Urothelium cell line (cell line): ENCODE measurements at regions not wholly inside any gene's neighbourhood (a gene's known extent, or its start where the extent isn't known, plus 50 kb on each side); places are given as distances from the start of the nearest gene placed in this dataset.

ENCODE experiments used
- DNase-seq: peaks from one replicate; pipeline ENCODE4 v3.0.0; 2011; ENCODE audit warnings: low spot score, mixed read lengths
- FAIRE-seq: peaks from 2 replicates; lab custom pipeline; 2011; peaks lifted over from hg19 to GRCh38; lab: Jason Lieb, UNC

DNA sequence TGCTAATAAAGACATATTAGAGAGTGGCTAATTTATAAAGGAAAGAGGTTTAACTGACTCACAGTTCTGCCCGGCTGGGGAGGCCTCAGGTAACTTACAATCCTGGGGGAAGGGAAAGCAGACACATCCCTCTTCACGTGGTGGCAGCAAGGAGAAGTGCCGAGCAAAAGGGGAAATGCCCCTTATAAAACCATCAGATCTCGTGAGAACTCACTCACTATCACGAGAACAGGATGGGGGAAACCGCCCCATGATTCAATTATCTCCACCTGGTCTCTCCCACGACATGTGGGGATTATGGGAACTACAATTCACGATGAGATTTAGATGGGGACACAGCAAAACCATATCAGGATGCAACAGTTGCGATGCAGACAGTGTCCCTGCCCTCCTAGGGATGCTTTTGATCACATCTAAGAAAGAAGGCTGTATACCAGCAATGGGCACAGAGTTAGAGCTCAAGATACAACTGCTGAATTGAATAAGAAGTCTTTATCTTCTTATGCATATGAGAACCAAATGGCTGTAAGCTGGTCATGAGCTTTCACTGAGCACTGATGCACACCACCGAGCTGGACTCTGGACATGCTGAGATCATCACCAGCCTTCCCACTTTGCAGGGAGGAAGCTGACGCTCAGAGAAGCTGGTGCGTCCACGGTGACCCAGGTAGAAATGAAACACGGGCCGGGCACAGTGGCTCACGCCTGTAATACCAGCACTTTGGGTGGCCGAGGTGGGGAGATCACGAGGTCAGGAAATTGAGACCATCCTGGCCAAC is 255.2 kb downstream of the MN1 start:
- DNase-seq (no peak), FAIRE-seq (peak; percentile 95)

DNA sequence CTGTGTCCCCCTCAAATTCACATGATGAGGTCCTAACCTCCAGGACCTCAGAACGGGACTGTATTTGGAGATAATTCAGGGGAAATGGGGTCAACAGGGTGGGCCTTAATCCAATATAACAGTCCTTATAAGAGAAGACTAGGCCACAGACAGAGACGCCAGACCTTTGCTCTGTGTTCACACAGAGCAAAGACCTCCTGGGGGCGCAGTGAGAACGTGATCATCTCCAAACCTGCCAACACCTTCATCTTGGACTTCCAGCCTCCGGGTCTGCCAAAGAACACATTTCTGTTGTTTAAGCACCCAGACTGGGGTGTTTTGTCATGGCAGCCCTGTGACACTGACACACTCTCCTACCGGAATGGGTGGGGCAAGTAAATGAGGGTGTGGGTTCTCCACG is 250.2 kb downstream of the MN1 start:
- no peak for FAIRE-seq

DNA sequence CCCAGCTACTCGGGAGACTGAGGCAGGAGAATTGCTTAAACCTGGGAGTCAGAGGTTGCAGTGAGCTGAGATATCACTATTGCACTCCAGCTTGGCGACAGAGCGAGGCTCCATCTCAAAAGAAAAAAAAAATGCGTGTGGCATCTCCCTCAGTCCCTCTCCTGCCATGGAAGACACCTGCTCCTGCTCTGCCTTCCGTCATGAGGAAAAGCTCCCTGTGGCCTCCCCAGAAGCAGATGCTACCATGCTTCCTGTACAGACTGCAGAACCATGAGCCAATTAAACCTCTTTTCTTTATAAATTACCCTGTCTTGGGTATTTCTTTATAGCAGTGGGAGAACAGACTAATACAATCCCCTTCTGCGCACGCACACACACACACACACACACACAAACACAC is 249.4 kb downstream of the MN1 start:
- FAIRE-seq (peak; percentile 9), DNase-seq (no peak)

More for the DNA sequence above, 250.2 kb downstream of the MN1 start:
- DNase-seq, result no peak

DNA sequence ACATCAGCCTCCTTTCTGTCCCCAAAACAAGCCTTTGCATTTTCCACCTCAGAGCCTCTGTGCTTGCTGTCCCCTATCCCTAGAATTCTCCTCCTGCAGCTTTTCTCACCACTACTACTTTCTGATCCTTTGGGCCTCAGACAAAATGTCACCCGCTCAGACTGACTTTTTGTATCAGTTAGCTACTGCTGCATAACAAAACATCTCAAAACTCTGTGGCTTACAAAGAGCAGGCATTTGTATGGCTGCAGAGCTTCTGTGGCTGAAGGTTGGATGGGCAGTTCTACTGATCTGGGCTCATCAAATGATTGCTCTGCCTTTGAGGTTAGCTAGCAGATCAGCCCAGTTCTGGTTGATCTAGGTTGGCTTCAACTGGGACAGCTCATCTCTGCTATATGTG is 248.7 kb downstream of the MN1 start:
- FAIRE-seq (no peak), DNase-seq (no peak)

DNA sequence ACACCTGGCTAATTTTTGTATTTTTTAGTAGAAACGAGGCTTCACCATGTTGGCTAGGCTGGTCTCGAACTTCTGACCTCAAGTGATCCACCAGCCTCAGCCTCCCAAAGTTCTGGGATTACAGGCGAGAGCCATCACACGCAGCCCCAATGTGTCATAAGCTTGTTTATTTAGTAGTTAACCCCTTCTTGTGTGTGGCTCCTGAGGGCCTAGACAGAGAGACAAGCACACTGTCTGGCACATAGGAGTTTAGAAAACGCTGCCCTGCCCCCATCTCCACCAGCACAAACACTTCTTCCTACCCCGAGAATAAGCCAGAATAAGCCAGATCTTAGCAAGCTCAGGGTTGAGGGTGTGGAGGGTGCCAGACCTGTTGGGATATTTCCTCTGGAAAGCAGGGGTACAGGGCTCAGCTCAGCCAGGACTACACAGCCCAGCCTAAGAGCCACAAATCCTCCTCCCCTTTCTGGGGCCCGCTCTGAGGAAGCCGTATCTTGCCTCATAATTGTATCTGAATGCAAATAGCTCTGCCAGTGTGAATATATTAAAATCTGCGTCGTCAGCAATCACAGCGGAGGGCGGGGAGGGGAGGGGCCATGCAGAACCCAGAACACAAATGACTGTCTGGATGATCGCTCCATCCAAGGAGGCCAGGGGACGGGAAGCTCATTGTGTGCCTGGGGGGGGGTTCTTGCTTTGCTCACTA is 247.3 kb downstream of the MN1 start:
- FAIRE-seq, result peak; percentile 63
- peak; percentile 57 for DNase-seq

DNA sequence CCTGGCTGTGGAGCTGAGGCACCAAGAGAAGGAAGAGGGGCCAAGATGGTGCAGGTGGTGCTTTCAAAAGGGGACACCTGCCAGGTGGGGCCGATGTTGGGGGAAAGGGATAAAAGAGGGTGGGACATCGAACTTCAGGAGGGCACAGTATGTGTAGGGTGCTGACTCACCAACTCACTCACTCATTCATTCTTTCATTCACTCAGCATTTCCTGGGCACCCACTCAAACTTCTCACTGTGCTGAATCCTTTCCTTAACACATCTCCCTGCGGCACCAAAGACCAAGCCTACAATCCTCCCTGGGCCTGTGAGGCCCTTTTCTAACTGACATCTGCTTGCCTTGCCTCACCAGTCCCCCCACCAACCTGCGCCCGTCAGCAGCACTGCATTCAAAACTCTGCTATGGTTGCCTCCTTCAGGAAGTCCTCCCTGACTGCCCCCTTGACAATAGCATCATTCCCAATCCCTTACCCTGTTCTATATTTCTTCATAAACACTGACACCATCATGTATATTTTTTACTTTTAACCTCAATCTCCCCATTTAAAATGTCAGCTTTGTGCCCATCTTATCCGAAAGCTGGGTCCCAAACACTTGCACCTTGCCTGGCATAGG is 246.6 kb downstream of the MN1 start:
- no peak for FAIRE-seq

DNA sequence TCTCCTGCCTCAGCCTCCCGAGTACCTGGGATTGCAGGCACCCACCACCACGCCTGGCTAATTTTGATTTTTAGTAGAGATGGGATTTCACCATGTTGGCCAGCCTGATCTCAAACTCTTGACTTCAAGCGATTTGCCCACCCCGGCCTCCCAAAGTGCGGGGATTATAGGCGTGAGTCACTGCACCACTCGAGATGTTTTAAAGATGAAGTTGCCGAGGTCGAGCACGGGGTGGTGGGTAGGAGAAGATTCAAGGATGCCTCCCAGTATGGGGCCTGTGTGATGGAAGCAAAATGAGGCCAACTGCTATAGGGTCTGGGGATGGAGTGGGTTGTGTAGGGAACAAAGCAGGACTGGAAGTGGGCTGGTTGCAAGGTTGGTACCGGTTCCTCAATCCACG is 245.2 kb downstream of the MN1 start:
- DNase-seq, result no peak
- FAIRE-seq, result peak; percentile 93

More for the DNA sequence above, 246.6 kb downstream of the MN1 start:
- DNase-seq, result no peak

DNA sequence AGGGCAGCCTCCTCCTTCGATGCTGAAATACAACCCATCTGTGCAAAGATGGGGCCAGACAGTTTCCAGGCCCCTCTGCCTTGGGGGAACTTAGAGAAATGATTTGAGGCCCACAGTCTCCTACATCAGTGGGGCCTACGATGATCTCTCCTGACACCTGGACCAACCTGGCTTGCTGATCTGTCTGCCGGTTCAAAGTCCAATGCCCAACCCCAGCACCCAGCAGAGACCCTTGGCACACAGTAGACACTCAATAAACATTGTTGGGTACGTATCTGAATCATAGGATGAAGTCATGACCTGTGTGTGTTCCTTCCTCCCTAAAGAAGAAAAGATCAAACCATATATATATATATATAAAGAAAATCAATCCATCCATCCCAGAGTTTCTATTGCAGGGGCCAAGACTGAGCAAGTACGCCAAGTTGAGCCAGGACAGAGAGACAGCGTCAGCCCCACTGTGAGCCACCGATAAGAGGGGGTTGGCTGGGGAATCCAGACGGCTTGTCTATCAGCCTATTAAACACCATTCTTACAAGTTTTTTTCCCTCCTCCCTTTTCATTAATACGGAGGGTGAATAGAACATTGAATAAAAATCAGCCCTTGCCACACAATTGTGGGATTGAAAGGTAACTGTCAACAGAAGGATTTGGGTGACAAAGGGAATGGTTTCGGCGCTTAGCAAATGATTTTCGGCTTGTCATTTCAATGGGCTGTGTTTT is 244.1 kb downstream of the MN1 start:
- FAIRE-seq, result no peak
- DNase-seq, result no peak

DNA sequence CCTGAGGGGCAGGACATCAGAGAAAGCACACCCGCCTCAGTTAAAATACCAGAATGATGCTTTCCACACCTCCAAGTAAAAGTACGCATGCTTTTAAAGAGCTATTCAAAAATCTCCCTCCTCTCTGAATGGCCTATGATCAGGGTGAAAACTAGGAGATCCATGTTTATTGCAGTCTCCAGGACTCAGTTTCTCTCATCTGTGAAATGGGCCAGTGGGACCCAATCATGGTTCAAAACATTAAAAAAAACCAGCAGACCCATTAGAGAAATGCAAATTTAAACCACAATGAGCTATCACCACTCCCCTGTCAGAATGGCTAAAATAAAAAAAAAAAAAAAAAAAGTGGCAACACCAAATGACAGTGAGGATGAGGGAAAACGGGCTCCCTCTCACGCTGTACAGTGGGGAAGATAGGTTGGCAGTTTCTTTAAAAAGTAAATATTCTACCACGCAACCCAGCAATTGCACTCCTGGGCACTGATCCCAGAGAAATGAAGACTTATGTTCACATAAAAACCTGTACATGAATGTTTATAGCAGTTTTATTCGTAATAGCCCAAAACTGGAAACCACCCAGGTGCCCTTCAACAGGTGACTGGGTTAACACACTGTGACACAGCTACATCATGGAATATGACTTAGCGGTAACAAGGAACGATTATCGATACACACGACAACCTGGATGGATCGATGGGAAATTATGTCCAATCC is 242.7 kb downstream of the MN1 start:
- no peak for DNase-seq
- peak; percentile 94 for FAIRE-seq

DNA sequence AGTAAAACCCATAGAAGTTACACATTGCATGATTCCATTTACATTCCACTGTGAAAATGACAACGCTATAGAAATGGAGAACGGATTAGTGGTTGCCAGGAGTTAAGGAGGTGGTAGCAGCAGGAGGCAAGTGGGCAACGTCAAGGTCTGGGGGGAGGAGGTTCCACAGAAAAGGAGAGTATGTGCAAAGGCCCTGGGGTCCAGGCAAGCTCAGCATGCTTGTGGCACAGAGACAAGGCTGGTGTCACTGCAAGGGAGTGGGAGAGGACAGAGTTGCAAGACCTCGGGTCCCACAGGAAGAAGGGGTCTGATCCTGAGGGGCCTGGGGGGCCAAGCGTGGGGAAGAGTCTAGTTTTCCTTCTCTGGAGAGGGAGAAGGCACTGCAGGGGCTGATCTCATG is 240.8 kb downstream of the MN1 start:
- FAIRE-seq, result no peak
- DNase-seq, result no peak

DNA sequence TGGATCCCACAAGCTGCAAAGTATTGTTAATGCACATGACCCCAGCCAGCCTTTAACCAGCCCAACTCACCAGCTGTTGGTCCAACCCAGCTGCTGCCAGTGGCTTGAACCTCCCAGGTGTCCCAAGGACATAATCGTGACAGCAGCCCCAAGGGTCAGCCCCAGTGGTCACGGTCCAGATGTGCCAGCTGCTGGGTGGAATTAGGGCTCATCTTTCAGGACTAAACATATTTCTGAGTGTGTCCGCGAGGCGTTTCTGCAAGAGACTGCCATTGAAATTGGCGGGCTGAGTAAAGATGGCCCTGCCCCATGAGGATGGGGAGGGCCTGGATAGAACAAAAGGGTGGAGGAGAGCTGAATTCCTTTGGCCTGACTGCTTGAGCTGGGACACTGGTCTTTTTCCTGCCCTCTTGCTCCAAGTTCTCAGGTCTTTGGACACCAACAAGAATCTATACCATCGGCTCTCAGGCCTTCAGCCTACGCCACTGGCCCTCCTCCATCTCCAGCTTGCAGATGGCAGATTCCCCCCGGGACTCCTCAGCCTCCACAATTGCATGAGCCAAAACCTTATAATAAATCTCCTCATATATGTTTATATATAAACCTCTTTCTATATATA is 240.2 kb downstream of the MN1 start:
- DNase-seq (no peak), FAIRE-seq (peak; percentile 50)

DNA sequence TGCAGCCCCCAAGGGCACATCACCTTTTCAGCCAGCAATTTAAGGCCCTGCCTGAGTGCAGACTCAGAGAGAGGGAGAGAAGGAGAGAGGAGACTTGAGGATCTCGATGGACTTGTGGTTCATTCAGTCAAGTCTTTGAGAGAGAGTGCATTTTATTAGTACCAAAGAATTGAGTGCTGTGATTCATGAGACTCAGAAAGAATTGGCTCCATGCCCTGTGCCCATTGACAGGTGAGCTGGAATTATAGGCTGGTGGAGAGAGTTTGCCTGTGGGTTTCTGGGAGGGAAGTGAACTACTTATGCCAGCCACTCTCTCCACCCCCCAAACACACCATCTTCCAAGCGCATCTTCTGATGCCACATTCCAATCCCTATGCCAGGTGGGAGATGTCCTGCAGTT is 236.8 kb downstream of the MN1 start:
- no peak for DNase-seq
- FAIRE-seq, result peak; percentile 53

DNA sequence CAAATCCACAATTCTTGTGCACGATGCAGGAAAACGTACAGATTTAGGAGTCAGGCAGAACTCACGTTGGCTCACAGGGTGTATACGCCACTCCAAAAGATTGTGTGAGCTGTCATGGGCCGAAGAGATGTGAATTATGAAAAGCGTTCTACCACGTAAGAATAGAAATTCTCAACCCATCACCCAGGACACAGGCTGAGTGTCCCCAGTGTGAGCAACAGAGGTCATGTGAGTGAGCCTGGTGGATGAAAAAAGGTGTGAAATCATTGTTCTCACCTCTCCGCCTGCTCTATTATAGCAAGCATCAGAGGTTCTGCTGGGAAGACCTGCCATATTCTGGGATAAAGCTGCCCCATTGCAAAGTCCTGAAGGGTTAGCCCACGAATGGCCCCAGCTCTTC is 235.0 kb downstream of the MN1 start:
- FAIRE-seq, result peak; percentile 91

DNA sequence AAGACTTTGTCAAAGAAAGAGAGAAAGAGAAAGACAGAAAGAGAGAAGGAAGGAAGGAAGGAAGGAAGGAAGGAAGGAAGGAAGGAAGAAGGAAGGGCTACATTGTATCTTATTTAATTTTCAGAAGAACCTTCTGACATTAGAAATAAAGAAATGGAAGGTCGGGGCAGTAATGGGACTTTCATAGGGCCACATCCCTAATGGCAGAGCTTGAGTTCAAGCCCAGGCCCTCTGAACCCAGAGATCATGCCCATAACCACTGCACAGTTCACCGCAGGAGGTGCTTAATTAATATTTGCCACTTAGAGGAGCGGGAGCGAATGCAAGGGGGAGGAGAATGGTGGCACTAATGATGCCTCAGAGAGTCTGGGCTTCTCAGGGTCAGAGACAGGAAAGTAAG is 233.3 kb downstream of the MN1 start:
- DNase-seq, result no peak
- FAIRE-seq, result peak; percentile 83

More for the DNA sequence above, 235.0 kb downstream of the MN1 start:
- DNase-seq, result no peak

DNA sequence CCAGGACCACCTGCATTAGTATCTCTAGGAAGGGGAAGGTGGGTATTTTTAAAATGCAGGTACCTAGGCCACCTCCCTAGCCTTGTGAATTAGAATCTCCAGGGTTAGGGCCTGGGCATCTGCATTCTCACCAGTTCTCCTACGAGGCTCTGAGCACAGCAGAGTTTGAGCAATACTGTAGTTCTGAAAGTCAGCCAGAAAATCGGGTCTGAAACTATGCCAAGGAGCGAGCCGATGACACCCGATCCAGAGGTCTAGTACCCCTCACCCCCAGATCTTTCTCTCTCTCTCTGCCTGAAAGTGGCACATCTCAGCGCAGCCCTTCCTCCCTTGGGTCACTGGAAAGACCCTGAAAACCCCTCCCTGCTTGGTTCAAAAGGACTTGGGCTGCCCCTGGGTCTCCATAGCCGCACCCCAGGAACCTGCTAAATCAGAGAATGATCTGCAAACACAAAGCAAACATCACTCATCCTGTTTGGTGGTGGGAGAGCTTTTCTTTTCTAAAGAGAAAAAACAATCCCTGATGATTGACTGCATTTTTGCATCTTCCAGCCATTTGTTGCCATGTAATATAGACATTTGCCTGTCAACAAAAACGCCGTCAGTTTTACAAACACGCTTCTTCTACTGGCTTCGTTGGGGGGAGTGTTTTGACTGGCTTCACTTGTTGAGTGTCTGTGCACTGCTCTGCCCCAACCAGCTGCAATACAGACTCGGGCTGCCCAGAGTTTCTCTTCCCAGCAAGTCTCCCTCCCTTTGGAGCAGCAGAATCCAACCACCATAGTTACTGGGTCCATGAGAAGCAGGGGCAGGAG is 229.9 kb downstream of the MN1 start:
- DNase-seq (no peak), FAIRE-seq (peak; percentile 77)

DNA sequence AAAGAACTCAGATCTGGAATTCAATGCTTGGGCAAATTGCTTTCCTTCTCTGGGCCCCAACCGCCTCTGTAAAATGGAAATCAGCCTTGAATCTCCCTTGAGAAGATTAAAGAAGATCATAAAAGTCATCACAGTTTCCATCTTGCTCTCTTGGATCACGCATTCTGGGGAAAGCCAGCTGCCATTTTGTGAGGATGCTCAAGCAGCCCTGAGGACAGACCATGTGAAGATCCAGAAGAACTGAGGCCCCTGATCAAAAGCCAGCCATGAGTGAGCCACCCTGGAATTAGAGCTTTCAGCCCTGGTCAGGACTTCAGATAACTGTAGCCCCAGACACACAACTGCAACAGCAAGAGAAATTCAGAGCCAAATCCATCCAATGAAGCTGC is 229.3 kb downstream of the MN1 start:
- FAIRE-seq, result peak; percentile 63
- no peak for DNase-seq

DNA sequence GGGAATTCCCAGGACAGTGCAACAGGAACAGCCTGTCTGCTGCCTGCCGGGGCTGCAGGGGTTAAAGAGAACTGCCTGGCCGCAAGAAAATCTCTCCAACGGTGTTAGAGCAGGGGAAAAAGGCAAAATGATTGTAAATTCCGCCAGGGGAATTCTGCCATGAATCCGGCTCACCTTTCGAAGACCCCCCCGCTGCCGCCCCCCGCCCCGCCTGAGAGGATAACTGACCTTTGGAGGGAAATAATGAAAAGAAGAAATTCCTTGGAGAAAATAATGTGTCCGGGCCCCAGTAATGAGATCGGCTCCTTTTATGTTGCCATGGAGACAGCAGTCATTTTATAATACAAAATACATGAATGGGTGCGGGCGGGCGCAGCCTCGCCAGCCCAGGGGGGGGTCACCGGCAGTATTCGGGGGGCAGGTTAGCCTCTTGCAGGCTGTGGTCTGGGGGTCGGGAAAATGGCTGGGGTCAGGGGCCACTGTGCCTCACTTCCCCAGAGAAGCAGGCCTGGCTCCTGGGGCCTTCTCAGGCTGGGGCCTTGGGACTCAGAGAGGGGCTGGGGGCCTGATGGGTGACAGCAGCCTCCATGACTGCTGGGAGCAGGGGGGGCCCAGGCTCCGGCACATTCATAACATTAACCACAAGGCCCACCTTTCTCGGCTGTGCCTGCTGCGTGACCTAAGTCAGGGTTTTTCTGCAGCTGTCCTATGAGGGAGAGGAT is 228.1 kb downstream of the MN1 start:
- DNase-seq, result no peak
- peak; percentile 35 for FAIRE-seq

DNA sequence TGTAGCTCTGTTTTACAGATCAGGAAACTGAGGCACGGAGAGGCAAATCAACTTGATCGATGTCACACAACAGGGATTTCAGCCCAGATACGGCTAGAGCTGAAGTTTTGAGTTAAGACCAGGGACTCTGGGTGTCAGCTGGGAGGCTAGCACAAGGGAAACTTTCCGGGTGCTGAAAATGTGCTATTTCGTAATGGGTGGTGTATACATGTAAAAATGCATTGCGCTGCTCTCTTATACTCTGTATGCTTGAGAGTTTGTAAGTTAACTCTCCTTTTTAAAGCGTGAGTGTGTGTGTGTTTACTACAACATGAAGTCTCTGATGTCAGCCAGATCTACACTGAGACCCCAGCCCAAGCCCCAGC is 227.6 kb downstream of the MN1 start:
- DNase-seq (no peak), FAIRE-seq (peak; percentile 74)

DNA sequence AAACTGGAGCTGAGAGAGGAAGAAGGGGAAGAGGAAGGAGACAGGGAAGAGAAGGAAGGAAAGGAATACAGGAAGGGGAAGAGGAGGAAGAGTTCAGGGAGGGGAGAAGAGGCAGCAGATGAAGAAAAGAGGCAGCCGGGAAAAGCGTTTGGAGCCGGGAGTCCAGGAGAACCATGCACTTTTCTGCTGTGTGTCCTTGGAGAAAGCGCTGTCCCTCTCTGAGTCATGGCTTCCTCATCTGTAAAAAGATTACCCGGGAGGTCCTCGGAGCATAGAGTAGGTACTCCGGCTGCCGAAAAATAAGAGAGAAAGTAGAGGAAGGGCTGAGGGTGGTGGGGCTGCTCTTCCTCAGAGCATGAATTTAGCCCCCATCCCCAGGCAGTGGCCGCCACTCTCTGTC is 226.9 kb downstream of the MN1 start:
- peak; percentile 55 for FAIRE-seq
- no peak for DNase-seq
